ENCODE measurements at regions not wholly inside any gene's neighbourhood (a gene's known extent, or its start where the extent isn't known, plus 50 kb on each side); places are given as distances from the start of the nearest gene placed in this dataset.
A peak's percentile ranks its signal among the peaks of the same experiment; 100 is the strongest.

DNA sequence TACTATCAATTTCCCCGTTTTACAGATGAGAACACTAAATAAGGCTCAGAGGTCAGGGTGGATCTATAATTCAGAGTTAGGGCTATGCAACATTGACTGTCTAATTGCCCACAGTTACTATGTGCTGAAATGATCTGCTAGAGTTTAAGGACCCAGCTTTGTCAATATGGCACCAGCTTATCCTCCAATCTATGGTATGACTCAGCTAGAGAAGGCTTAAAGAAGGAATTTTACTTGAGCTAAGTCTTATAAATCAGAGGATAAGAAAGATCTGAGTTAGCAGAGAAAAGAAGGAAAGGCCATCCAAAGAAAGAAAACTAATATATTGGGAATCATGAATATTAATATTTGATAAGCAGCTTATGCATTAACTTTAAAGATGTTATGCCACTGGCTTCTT lies 78.1 kb downstream of the ASB9 start:
- no peak for DNase-seq (ENCODE audit: low read depth, low spot score)

DNA sequence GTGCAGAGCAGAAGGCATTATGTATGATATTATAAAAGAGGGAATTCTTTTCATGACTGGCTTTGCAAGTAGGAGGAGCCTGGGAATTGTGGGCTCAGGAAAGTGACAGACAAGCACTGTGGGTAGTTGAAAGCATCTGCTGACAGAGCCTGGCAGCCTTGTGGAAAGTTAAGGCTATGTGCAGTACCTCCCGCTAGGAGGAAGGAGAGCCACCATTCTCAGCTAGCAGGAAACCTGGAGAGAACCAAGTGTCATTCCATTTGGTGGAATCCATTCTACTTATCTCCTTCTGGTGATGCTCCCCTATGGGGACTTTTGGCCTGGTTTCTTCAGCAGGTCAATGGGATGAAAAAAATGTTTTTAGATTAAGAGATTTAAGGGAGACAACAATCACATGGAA lies 81.8 kb downstream of the ASB9 start:
- DNase-seq (ENCODE audit: low read depth, low spot score): no peak

DNA sequence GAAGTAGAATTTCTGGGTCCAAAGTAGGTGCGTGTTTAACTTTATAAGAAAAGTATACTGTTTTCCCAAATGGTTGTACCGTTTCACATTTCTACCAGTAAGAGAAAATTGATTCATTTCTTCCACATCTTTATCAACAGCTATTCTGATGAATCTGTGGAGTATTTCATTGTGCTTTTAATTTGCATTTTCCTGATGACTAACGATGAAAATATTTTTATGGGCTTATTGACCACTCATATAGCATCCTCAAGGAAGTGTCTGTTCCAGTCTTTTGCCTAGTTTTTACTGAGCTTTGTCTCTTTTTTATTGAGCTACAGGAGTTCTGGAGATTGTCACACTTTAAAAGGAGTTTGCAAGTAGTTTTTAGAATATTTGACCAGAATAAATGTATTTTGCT lies 92.6 kb downstream of the ASB9 start:
- DNase-seq (ENCODE audit: low read depth, low spot score): no peak

DNA sequence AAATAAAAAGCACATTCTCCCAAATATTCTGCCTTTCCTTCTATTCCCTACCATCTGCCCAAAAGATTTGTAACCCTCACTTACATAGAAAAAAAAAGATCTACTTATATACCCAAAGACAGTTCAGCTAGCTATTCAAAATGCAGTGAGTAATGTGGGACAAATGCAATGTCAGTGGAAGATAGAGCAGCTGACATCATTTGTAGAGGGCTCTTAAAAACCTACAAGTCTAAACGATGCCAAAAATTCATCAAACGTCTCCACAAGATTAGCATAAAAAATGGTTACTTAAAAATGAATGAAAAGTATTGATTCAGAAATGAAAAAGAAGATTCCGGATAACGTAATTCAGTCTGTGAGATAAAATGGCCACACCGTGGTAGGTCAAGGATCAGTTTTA lies 96.5 kb downstream of the ASB9 start:
- DNase-seq (ENCODE audit: low read depth, low spot score): no peak

DNA sequence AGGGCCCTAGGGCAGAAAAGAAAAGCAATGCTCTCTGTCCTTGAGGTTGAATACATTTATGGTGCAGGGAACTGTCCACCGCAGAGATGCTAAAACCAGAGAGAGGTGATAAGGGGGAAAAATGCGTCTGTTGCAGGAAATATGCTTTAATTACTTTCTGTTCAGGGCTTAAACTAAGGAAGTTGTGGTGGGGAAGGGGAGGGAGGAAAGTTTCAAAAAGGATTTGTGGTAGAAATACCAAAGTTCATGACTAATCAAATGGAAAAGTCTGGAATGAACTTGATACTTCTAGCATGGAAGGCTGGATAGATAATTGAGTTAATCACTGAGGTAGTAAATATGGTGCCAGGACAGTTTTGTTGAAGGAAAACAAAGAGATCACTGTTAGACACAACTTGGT lies 99.0 kb downstream of the ASB9 start:
- no peak for DNase-seq (ENCODE audit: low read depth, low spot score)

DNA sequence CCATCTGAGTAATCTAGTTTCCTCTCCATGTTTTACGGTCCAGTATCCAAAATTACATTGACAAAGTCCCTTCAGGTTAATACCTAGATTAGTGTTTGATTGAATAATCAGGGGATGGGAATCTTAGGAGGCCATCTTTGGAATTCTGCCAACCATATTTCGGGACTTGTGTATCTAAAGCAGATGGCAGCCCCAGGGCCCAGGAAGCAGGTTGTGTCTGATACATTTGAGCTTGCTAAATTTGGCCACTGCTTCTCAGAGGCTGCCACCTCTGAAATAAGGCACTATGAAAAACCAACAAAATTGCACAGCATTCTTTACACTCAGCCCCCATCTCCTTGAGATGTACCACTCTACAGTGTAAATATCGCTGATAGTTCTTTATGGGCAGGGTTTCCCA lies 102.1 kb downstream of the ASB9 start:
- no peak for DNase-seq (ENCODE audit: low read depth, low spot score)

DNA sequence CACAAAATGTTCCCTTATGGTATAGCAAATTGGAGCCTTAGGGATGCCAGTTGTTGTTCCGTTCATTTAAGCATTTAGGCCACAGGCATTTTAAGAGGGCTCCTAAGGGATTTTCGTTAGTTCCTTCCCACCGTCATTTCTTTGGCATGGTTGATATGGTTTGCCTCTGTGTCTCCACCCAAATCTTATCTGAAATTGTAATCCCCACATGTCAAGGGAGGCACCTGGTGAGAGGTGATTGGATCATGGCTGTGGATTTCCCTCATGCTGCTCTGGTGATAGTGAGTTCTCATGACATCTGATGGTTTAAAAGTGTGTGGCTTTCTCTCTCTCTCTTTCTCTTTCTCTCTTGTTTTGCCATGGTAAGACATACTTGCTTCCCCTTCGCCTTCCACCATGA lies 104.1 kb downstream of the ASB9 start:
- no peak for DNase-seq (ENCODE audit: low read depth, low spot score)

DNA sequence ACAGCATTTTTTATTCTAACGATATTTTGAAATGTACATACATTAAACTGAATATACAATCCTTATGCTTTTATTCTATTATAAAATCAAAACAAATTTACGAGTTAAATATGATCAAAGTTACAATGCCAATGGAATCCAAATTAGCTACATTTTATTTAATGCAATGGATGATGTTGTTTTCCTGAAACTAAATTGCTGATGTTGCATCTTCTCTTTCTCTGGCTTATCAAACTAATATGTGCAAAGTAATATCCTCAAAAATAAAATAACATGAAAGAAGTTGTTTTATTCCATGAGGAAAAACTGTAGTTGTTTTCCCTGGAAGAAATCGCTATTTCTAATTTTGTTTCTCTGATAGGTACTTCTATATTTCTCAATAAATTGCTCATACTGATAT lies 106.8 kb downstream of the ASB9 start:
- no peak for DNase-seq (ENCODE audit: low read depth, low spot score)

DNA sequence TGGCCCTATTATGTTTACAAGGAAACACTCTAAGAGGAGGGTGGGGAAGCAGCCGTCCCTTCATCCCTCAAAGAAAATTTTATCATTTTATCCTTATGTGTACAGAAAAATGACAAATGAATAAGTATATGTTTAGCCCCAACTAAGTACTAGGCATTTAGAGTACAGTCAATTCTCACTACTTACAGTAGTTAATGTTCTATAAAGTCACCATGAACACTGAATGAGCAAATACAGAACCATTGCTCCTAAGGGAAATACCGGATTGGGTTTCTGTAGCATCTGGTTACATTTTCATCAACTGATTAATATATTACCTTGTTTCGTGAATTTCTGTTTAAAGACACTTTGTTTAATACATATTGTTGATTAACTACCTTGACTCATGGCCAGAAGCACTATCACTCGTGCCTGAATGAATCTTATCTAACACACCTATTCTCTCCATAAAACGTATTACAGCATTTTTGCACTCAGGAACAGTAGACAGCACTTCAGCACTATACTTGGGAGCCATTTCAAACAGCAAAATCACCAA lies 109.3 kb downstream of the ASB9 start:
- DNase-seq (ENCODE audit: low read depth, low spot score): no peak

DNA sequence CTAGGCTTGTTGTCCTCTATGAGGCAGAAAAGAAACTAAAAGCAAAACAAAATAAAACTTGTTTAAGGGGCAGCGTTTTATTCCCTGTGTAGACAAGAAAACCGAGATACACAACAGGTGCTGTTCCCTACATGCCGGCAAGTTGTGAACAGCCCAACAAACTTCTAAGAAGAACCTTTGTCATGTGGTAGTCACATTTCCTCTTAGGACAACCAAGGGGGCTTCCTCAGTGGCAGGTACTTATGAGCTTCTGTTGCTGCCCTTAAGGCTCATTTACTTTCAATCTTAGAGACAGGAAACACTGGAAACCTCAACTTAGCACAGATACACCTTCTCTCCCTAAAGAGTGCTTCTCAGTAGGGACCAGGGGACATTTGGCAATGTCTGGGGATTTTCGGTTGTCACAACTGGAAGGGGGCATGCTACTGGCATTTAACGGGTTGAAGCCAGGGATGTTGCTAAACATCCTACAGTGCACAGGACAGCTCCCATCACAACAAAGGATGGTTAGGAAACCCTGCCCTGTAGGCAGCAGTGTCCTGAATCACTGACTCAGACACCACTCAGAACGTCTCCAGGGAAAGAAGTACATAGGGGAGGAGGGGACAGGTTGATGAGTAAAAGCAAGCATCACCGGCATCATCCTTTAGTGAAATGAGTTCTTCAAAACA lies 111.0 kb downstream of the ASB9 start:
- DNase-seq (ENCODE audit: low read depth, low spot score): no peak

DNA sequence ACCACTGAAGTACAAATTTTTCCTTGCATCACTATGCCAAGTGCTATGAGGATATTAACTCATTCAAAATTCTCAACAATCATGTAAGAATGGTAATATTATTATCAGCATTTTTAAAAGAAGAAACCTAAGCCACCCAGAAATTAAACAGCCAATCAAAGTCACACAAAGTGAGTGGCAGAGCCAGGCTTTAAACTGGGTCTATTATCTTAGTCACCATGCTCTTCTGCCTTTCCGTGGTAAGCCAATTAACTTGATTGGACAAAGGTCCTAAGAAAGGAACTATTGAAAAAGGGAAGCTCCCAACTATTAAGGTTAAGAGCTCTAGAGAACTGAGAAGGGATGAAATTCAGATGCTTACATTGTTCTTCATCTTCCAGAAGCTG lies 111.5 kb downstream of the ASB9 start:
- no peak for DNase-seq (ENCODE audit: low read depth, low spot score)

DNA sequence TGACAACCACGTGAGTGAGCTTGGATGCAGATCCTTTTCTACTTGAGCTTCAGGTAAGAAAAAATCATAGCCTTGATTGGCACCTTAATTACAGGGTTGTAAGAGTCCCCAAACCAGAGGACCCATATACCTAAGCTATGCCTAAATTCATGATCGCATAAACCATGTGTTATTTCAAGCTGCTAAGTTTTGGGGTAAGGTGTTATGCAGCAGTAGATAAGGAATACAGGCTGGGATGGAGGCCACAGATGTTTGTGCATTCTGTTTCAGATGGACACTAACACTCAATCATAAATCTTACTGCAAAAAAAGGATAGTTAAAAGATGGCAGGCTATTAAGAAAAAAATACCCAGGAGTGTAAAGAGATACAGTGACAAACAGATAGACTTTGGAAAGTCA lies 112.3 kb downstream of the ASB9 start:
- DNase-seq (ENCODE audit: low read depth, low spot score): no peak

DNA sequence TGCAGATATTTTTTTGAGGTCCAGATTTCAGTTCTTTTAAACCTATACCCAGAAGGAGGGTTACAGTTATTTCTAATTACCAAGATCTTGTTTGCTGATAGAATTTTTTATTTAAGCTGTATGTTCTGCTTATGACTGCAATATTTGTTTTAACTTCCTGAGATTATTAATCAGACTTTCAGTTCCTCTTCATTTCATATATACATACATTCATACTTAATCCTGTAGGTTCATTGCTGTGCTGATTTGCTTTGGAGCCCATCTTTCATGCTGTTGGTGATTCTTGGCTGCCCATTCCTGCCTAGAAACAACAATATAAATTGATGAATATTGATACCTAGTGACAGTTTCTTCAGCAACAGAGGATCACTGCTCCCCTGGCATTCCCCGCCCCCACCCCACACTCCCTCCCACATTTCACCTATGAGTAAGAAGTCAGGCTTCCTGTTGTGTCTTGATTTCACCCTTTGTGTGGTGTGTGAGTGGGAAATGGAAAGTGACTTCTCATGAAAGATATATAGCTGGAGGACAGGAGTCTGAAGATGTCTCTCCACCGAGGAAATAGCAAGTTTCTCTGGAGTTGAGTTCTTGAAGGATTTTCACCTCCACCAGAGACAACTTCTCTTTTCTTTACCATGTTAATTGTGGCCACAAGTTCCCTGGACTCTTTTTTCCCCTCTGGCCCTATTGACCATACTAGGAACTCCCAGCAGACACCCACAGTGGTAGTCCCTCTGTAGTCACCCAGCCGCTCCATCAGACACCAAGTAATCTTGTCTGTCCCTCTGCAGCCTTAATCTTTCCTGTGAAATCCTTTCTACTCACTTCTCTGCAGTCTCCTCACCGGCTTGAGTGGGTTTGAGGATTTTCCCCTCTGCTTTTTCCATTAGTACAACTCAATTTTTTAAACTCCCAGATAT lies 118.4 kb downstream of the ASB9 start:
- no peak for DNase-seq (ENCODE audit: low read depth, low spot score)

DNA sequence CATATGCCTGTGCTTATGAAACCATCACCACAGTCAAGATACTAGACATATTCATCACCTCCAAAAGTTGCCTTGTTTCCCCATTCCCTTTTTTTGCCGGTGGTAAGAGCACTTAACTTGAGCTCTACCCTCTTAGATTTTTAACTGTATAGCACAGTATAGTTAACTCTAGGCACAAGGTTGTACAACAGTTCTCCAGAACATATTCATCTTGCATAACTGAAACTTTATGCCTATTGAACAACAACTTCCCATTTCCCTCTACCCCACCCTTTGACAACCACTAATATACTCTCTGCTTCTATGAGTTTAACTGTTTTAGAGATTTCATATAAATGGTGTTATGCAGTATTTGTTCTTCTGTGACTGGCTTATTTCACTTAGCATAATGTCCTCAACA lies 119.3 kb downstream of the ASB9 start:
- DNase-seq (ENCODE audit: low read depth, low spot score): no peak

DNA sequence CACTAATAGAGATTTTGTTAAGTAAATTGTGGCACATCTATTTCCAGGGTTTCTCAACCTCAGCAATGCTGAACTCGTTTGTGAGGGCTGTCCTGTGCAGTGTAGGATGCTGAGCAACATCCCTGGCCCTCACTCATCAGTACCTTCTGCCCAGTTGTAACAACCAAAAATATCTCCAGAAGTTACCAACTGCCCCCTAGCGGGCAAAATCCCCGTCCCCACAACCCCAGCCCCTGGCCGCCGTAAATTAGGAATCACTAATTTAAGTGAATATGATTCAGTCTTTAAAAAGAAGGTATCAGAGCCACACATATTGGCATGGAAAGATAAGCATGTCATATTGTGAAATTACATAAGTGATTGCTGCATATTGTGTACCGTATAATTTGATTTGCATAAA lies 123.4 kb downstream of the ASB9 start:
- DNase-seq (ENCODE audit: low read depth, low spot score): no peak

DNA sequence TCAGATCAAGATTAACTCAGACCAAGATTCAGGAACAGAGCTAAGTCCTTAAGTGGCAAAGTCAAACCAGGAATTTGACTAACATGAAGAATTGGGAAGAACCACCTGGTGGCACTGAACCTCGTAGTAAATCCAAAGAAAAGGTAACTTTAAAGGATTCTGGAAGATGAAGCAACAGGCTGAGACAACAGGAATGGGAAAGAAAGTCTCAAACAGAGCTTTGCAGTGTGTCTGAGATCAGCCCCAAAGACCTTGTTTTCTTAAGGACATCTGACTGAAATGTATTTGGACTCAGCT lies 126.1 kb downstream of the ASB9 start:
- no peak for DNase-seq (ENCODE audit: low read depth, low spot score)

DNA sequence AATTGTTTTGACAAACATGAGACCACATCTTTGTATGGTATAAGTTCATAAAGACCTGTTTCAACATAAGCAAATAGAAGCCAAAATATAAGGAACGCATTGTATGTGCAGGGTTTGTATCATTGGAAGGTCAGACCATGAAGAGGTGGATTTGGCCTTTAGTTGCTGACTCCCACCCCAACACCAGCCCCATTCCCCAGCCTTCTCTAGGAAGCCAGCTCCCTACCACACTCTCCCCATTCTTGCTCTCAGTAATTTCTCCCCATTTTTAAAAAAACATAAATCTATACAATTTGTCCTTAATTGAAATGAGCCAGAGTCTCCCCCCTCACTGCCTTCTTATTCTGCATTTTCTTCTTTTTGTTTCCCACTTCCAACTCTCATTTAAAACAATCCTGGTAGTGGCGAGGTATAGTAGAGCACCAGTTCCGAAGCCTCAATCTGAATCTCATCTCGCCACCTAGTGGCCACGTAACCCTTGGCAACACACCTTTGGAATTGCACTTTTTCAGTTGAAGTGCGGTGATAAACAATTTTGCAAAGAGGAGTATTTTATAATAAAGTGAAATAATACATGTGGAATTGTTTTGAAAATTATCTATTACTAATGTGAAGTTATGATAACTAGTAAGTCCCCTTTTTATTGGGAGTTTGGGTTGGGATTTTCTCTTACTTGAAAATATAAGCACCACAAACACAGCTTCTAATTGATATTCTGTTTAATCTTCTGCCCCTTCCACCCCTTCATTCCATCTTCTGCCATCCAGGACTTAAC lies 126.6 kb downstream of the ASB9 start:
- peak; percentile 3 for DNase-seq (ENCODE audit: low read depth, low spot score)

DNA sequence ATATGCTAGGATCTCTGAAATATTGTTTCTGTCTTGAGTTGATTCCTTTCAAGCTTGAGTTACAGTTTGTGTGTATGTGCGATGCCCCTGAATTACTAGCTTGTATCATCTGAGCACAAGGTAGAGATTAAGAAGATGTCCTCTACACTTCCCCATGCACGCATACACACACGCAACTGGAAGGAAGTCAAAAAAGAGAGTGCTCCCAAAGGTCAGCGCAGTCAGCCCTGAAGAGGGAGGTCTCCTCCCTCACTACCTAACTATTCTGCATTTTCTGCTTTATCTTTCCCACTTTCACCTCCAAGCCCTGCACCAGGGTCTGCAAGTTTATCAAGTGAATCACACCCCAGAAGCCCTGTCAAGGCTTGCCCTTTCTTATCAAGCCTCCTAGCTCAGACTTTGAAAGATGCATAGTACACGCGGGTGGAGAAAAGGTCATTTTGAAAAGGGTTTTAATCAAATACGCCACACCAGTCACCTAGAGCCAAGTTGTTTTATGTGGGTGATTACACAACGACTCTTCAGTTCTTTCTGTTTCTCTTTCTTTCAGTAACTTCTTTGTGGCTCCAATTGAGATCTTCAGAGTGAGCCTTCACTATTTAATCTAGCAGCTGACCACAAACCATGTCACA lies 127.7 kb downstream of the ASB9 start:
- DNase-seq (ENCODE audit: low read depth, low spot score): no peak

DNA sequence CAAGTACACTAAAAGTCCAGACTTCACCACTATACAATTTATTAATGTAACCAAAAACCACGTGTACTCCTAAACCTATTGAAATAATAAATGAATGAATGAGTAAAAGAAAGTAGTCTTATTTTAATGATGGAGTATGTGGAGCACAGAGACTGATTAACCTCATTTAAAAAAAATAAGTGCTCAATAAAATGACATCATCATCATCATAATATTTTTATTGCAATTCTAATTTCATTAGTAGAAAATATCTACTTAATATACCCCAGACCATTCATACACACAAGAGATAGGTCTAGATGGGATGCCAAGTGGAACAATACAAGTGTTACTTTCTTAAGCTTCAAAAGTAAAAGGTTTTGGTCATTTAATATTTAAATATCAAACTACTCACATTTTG lies 133.1 kb downstream of the ASB9 start:
- no peak for DNase-seq (ENCODE audit: low read depth, low spot score)

DNA sequence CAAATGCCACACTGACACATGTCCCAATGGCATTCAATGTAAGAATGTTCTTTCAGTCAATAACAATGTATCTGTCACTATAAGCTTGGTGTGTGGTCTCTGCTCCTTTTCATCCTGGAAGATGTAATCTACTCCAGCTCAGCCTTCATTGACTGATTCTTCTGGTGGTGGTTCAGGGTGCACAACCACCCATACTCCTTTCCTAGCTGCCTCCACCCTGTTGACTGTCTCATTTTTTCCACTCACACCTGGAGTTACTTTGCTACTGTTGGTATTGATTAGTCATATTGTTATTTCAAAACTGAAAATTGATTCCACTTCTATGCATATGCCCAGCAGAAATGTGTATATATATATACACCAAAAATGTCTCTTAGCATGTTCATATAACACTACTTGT lies 140.5 kb downstream of the ASB9 start:
- DNase-seq (ENCODE audit: low read depth, low spot score): no peak

DNA sequence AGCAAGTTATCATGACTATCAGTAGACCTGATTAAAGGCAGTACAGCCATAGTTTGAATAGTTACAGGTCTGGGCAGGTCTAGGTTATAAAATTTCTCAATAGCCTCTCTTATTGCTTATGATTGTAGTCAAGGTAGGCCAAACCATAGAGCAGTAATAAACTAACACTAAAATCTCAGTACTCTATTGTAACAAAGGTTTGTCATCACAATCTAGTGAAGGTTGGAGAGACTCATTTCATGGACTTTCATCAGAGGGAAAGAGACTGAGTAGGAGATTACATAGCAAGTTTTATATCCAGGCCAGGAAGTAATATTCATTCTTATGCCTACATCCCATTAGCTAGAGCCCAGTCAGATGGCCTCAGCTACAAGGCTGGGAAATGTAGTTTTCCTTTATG lies 141.0 kb downstream of the ASB9 start:
- DNase-seq (ENCODE audit: low read depth, low spot score): no peak

DNA sequence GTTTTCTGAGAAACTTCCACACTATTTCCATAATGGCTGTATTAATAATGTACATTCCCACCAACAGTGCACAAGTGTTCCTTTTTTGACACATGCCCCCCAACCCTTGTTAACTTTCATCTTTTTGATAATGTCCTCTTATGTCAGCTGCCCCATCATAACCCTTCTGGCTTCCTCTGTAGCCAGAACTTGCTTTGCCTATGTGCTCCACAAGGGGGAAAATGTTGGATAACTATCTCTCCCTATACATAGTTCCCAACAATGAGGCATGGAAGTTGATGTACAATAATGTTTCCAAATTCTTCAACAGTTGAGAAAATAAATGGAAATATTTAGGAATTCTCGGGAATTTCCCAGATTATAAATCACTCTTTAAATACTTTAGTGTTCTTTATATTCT lies 142.9 kb downstream of the ASB9 start:
- no peak for DNase-seq (ENCODE audit: low read depth, low spot score)
